GM18907 (cell line): ENCODE measurements at regions not wholly inside any gene's neighbourhood (a gene's known extent, or its start where the extent isn't known, plus 50 kb on each side); places are given as distances from the start of the nearest gene placed in this dataset.

ENCODE experiments used
- ATAC-seq: cut with Tn5 transposase; IDR thresholded peaks from one replicate; pipeline ENCODE4 v1.9.1; 2021; ENCODE audit warnings: mild to moderate bottlenecking, moderate library complexity; ENCODE audit not compliant: unreplicated experiment

DNA sequence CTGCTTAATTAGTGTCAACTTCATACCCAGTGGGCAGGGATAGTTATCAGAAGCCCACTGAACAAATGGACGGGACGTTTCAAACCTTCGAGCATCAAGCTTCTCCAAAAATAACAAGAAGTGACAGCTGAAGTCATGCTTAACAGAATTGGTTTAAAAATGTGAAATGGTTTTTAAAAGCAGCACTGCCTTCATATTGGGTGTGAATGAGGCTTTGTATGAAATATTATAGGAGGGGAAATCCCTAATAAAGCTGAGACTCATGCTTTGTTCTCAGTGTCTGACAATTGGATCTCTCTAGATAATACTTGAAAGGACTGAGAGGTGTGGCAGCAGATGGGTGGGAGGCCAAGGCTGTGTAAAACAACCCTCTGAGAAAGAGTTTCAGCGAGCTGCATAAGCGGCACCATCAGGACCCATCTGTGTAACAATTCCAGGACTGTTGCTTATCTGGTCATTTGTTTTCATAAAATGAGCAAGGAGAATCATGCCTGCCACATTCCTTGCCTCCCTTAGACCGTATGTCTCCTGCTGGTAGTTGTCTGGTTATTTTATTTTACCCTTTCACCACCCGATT lies 667.7 kb downstream of the DIAPH3 start:
- no peak for ATAC-seq

DNA sequence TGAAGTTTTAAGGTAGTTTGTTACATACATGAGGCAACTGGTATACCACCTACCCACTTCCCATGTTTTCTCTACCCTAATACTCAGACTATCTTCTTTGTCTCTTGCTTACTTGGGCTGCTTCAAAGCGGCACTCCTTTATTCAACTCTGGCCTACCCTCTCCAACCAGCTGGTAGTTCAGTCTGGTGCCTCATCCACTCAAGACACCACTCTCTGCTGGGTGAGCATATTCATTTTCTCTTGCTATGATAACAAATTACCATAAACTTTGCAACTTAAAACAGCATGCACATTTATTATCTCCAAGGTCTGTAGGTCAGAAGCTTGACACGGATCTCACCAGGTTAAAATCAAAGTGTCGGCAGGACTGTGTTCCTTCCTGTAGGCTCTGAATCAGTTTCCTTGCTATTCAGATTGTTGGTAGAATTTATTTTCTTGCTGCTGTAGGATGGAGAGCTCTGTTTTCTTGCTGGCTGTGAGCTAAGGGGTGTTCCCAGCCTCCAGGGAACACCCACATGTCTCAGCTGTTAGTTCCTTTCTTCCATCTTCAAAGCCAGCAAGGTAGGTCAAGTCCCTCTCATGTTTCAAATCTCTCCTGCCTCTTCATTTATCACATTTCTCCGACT lies 666.0 kb downstream of the DIAPH3 start:
- no peak for ATAC-seq

DNA sequence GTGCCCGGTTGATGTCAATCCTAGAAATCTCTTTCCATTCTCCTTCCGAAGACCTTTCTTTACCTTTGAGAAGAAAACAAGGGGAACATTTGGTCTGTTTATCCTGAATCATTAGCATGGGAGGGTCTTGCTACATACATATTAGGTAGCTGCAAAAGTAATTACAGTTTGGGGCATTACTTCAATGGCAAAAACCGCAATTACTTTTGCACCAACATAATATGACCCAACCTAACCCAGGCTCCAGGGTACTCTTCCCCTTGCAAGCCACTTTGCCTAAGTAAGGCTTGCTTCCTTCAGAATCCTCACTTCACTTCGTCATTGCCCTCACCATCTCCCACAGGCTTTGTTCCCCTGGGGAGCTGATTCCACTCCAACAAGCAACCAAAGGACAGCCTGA lies 662.7 kb downstream of the DIAPH3 start:
- ATAC-seq: no peak

DNA sequence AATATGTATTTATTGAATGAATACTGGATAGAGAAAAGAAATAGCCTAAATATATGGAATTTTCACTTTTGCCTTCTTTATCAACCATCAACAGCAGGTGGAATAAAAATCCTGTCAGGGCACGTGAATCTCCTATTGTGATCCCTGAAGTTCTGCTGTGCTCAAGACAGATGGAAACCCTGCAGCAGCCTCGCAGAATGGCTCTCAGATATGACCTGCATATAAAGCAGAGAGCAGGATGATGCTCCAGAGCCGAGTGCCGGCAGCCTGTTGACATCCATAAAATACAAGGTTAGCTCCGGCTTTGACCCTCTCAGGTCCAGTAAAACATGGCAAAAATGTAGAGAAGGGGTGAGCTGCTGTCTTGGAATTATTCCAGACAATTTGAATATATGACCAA lies 659.3 kb downstream of the DIAPH3 start:
- no peak for ATAC-seq

DNA sequence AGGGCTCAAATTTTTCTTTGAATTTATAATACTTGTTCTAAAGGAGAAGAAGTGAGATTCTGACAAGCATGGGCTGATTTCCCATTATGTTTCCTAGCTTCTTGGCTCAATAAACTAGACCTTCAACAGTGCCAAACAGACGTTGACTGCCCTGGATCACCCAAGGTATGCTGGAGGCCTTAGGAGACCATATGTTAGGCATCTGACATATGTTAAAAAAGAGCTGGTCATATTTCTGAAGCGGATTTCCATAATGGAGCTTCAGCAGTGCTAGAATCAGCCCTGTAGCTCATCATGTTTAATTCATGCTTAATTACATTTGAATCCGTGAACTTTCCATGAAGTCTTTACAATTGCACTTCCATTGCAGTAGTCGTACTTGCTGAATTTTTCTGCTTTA lies 653.3 kb downstream of the DIAPH3 start:
- no peak for ATAC-seq

DNA sequence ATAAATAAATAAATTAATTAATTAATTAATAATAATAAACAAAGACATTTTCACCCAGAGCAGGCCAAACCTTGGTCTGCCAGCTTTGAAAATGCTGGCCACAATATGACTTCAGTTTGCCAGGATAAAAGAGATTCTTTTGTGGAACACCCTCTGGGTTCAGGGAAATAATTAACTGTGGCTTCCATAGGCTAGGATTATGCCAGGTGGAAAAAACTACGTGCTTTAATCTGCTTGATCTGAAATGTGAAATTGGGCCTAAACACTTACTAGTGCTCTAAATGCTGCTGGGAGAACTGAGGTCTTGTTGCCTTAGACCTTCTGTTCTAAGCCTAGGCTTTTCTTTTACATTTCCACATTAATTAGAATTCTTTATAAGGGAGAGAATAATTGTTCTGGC lies 650.0 kb downstream of the DIAPH3 start:
- ATAC-seq: no peak

DNA sequence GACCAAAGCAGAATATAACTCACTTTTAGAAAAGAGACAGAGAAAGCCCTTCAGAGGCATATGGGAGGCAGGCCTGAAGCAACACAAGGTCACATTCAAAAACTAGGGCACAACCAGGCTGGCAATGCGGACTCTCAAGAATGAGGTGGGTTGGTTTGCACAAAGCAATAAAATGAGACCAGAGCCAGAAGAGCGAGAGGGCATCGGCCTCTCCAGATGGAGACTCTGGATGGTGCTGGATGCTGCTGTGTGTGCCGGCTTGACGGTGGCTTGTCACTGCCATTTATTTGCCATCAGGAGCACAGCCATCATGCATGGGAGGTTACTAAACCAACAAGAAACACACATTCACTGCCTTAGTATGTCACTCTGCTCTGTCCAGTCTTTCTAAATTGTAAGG lies 649.4 kb downstream of the DIAPH3 start:
- no peak for ATAC-seq

DNA sequence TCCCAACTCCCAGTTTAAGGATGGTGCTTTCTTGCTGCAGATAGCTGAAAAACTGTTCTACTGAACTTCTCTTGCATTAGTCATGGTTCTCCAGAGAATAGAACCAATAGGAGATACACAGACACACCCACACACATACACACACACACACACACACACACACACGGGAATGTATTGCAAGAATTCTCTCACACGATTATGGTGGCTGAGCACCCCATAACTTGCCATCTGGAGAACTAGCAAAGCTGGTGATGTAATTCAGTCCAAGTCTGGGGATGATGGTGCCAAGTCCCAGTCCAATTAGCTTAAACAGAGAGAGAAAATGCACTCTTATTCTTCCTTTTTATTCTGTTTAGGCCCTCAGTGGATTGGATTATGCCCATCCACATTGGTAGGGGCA lies 643.9 kb downstream of the DIAPH3 start:
- no peak for ATAC-seq

DNA sequence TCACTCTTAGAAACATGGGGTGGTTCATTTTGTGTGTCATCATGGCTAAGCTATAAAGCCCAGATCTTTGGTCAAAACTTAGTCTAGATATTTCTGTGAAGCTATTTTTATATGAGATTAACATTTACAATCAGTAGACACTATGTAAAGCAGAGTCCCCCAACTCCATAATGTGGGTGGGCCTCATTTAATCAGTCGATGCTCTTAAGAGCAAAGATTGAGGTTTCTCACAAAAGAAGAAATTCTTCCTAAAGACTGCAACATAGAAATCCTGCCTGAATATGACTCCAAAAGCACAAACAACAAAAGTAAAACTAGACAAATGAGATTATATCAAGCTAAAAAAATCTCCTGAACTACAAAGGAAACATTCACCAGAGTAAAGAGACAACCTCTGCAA lies 642.2 kb downstream of the DIAPH3 start:
- ATAC-seq: no peak

DNA sequence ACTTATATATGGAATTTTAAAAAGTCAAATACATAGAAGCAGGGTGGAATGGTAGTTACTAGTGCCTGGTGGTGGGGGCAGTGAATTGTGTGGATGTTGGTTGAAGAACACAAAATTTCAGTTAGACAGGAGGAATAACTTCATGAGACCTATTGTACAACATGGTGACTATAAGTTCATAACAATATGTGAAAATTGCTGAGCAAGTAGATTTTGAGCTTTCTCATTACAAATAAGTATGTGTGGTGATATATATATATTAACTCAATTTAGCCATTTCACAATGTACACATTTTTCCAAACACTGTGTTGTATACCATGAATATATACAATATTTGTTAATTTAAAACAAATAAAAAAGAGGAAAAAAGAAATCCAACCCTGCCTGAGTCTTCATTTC lies 641.1 kb downstream of the DIAPH3 start:
- no peak for ATAC-seq

DNA sequence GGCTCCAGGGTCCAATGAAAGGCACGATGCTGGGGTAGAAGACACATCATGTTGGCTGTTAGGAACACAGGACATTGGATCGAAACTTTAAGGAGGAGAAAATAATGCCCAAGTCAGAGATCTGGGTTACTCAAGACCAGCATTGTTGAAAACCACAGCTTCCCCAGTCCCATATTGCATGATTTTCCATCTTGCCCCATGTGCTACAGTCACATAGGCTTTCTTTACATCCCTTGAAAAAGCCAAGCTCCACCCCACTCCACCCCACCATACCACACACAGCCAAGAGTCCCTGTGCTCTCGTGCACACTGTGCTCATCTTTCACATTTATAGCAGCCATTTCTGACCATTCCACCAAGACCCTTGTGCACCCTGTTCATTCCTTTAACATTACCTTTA lies 636.2 kb downstream of the DIAPH3 start:
- no peak for ATAC-seq

DNA sequence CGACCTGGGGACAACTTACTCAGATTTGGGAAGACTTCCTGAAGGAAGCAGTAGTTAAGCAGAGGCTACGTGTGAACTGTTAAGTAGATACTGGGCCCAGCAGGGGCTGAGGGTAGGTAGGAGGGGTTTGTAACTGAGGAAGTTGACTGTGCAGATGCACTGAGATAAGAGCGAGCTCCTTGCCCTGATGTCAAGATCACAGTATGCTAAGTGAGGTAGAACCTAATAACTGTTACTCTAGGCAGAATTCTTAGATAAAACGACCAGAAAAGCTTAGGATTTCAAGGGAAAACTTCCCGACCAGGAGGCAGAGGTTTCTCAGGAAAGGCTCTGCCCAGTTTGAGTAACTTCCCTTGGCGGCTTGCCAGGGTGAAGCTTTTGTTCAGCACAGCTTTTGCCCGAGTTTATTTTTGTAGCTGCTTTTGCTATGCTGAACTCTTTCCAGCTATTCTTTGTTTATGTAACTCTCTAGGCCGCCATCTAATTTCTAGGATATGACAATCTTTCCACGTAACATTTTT lies 632.1 kb downstream of the DIAPH3 start:
- no peak for ATAC-seq

DNA sequence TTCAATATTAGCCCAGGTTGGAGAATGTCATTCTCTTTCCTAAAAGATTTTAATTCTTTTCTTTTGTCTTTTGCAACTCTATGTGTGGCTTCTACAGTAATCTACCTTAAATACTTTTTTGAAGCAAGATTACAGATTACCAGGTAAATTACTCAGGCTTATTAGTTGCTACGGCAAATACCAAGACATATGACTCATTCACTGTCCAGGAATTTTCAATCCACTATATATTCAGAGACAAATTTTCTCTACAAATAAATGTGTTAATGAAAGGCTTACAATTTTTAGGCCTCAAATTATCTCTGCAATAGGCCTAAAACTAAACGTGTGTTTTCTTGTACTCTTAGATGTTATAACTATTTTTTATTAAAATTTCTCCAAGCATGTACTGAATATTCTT lies 631.3 kb downstream of the DIAPH3 start:
- no peak for ATAC-seq

DNA sequence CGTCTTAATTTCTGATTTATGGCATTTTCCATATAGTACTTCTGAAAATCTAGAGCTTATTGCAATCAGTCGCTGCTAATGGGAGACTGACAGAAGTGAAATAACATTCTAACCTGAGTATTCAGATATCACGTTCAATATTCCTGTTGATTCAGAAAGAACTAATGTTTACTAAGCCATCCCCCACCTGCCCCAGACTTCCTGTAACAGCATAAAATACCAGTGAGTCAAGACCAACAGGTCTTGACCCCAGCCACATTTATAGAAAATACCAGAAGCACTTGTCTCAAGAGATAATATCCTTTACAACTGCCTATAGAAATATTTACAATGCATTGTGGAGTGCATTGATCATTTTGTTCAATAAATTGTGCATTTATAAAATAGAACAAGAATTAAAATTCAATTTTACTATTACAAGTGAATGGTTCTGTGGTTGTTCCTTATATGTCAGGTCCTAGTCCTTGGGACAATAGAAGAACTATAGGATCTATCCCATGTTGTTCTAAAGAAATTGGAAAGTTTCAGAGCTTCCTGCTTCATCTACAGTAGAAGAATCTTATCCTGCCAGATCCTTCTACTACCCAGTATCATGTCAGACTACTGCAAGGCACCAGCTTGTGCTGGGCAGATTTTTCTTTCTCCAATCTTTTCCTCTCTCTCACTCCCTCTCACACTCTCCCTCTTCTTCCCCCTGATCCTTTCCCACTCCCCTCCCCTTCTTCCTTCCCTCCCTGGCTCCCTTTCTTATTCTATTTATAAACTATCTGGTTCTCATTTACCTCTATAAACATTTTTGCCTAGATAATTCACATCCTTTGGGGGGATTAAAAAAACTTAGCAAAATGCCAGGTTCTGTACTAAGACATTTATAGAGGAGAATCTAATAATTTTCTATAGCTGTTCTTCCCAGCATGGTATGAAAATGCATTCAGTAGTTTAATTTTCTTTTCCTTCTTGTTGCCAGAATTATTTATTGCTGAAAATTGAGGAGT lies 629.9 kb downstream of the DIAPH3 start:
- ATAC-seq: no peak

DNA sequence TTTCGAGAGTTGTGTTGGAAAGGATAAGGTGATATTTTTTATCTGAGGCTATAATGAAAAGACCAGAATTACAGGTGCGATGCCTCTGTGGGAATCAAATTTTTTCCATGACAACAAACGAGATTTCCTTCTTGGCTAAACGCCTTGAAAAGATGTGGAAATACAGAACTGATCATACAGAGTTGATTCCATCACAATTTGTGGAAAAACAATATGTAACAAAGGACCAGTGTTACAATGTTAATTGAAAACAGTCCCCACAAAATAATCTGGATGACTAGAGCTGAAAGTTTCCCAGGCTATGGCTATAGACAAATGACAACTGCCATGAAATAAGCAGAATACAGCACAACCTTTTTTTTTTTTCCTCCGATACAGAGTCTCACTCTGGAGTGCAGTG lies 628.9 kb downstream of the DIAPH3 start:
- no peak for ATAC-seq

DNA sequence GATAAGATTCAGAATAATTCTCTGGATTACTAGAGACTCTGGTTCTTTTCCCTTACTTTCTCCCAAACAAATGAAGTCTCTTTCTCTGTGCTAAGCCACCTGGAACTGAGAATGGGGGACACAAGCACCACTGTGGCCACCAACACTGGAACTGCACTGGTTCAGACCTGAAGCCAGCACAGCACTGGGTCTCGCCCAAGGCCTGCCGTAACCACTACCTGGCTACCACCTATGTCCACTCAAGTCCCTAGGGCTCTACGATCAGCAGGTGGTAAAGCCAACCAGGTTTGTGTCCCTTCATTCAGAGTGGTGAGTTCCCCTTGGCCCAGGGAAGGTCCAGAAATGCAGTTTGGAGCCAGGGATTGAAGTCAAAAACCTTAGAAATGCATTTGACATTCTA lies 626.2 kb downstream of the DIAPH3 start:
- ATAC-seq: no peak

DNA sequence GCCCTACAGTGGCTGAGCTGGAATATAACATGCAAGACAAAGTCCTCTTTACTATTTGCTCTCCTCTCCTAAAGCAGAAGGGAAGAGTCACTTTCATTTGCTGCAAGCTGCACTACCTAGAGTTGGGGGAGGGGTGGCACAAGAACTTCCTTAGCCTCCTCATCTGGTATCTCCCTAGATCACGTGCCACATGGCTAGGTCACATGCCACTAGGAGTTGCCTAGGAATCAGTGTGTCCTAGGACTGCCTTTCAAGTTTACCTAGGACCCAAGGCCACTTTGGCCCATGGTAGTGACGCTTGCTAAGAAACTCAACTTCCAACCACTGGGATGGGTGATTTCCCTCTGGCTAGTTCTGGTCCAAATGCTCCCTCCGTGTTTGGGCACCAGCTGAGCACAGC lies 625.2 kb downstream of the DIAPH3 start:
- ATAC-seq: no peak

DNA sequence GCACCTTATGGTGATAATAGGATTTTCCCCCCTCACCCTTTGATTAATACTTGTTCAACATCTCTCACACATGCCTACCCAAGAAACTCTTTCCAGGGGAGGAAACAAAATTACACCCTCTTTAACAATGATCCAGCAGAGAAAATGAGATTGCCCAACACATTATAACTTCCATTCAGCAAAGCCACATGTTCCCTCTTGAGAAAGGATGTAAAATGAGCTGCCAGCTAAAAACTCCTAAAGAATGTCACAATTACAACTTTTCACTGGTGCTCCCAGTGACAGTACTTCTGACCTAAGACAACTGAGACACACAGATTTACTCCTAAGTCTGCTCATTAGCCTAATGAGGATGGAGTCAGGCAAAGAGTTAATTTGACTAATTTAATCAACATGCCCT lies 621.4 kb downstream of the DIAPH3 start:
- ATAC-seq: no peak

DNA sequence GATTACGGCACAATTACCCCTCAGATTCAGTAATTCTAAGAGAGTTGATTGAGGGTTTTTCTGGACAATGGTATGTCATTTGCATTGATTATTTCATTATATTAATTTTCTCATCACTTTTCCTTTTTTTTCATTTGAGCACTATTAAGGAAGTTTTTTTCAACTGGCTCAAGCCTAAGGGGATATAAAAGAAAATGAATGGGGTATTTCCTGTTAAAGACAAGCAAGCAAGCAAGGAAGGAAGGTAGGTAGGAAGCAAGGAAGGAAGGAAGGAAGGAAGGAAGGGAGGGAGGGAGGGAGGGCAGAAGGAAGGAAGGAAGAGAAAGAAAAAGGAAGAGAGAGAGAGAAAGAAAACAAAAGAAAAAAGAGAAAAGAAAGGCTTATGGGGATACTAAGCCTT lies 620.3 kb downstream of the DIAPH3 start:
- ATAC-seq: no peak

DNA sequence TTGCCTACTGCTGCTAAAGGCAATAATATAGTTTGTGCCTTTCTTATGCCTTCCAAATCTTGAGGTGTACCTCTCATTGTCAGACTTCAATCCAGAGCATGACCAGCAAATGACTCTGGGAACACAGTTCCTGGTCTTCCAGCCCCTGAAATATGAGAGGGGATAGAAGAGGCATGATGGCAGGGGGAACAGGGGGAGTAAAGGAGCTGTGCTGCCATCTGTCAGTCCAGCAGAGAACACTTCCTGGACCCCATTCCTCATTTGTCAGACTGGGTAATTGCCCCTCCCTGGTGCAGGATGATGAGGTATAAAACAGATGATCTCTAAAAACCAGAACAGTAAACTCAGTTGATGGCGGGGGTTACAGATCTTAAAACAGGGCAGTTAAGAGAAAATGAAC lies 618.7 kb downstream of the DIAPH3 start:
- ATAC-seq: no peak

DNA sequence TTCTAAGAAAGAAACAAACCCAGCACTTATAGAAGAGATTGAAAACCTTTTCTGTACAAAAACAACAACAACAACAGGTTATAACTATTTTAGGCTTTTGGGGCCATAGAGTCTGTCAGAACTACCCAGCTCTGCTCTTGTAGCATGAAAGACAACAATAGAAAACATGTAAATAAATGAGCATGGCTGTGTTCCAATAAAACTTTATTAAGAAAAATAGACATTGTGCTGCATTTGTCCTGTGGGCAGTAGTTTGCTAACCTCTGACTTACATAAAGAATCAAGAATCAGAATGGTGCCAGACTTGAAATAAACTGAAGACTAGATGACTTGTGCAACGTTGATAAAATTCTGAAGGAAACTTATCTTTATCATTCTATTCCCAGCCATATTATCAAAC lies 617.5 kb downstream of the DIAPH3 start:
- no peak for ATAC-seq

DNA sequence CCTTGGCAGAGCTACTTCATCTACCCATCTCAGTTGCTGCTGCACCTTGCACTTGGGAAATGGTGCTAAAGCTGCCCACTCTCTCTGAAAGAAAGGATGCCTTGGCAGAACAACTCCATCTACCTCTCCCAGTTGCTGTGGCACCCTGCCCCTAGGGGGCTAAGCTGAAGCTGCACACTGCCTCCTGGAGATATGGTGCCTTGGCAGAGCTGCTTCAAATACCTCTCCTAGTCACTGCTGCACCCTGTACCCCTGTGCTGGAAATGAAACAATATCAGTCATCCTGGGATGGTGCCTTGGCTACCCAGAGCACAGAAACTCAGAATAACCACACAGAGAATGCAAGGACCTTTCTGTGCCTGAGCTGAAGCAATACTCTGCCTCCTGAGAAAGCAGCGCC lies 615.8 kb downstream of the DIAPH3 start:
- no peak for ATAC-seq
